ENCODE measurements at regions not wholly inside any gene's neighbourhood (a gene's known extent, or its start where the extent isn't known, plus 50 kb on each side); places are given as distances from the start of the nearest gene placed in this dataset.

DNA sequence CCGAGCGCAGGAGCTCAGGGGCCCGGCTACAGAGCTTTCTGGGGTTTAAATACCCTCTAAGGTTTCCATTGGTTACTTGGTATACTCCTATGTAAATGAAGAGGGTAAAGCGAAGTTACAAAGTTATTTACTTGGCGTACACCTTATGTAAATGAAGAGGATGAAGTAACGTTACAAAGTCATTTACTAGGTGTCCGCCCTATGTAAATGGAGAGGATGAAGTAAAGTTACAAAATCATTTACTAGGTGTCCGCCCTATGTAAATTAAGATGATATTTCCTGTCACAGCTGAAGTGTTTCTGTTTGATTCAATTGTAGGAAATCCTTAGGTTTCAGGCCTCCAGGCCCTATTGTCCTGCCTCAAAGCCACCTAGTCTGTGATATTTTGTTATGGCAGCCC lies 358.2 kb downstream of the MTRR start:
- TF ChIP-seq CTCF (IDR thresholded peaks at IDR 0.05), result no peak
- TF ChIP-seq POLR2A (IDR thresholded peaks at IDR 0.05), result no peak

Data from heart left ventricle (tissue), 13 donors.